Astrocyte of the cerebellum (primary cell): ENCODE measurements at regions not wholly inside any gene's neighbourhood (a gene's known extent, or its start where the extent isn't known, plus 50 kb on each side); places are given as distances from the start of the nearest gene placed in this dataset.

ENCODE experiments used
- DNase-seq: peaks from one replicate; pipeline ENCODE4 v3.0.0-alpha.2; 2011; ENCODE audit warnings: low read depth
- H3K4me3 ChIP-seq: 2 replicates; pipeline ENCODE4 v1.5.1; 2011; ENCODE audit warnings: mild to moderate bottlenecking, low read depth, low read length, moderate library complexity
- CTCF ChIP-seq: IDR thresholded peaks from 2 replicates; pipeline ENCODE4 v1.5.1; 2012; ENCODE audit warnings: low read length, low read depth, moderate library complexity, mild to moderate bottlenecking; ENCODE audit errors: missing control alignments
- in situ Hi-C: cut with HindIII; loops from 2 replicates; pipeline ENCODE4 v1.10.0; 2017; ENCODE audit warnings: low sequenced_read_pairs

- in situ Hi-C loops, result no loop called here
- no peak for TF ChIP-seq CTCF
- DNase-seq, result no peak
These were observed 322.8 kb downstream of the EDEM1 start for GRCh38 chr3:5510300-5510699.

GRCh38 chr3:5517921-5518320 lies 330.4 kb downstream of the EDEM1 start:
- TF ChIP-seq CTCF, result no peak
- no peak overlapping the region for H3K4me3 ChIP-seq
- in situ Hi-C loops, result no loop called here
- no peak for DNase-seq

More at GRCh38 chr3:5510300-5510699, 322.8 kb downstream of the EDEM1 start:
- no peak overlapping the region for H3K4me3 ChIP-seq

- in situ Hi-C loops, result no loop called here
- TF ChIP-seq CTCF, result no peak
- H3K4me3 ChIP-seq, result no peak overlapping the region
- no peak for DNase-seq
These were observed 332.7 kb downstream of the EDEM1 start for GRCh38 chr3:5520237-5520636.

- TF ChIP-seq CTCF, result no peak
These were observed 335.6 kb downstream of the EDEM1 start for GRCh38 chr3:5523125-5523524.

GRCh38 chr3:5531039-5531438 lies 343.5 kb downstream of the EDEM1 start:
- no peak overlapping the region for H3K4me3 ChIP-seq
- no peak for TF ChIP-seq CTCF
- in situ Hi-C loops, result no loop called here
- DNase-seq, result no peak

More at GRCh38 chr3:5523125-5523524, 335.6 kb downstream of the EDEM1 start:
- no peak overlapping the region for H3K4me3 ChIP-seq
- in situ Hi-C loops, result no loop called here
- no peak for DNase-seq

- no peak overlapping the region for H3K4me3 ChIP-seq
- TF ChIP-seq CTCF, result no peak
- in situ Hi-C loops, result no loop called here
These were observed 344.3 kb downstream of the EDEM1 start for GRCh38 chr3:5531741-5532290.

More at GRCh38 chr3:5531741-5532290, 344.3 kb downstream of the EDEM1 start:
- DNase-seq, result no peak
